ENCODE measurements at regions not wholly inside any gene's neighbourhood (a gene's known extent, or its start where the extent isn't known, plus 50 kb on each side); places are given as distances from the start of the nearest gene placed in this dataset.

- no peaks in the 10 kb centered on the region for H3K36me3 ChIP-seq
- H3K4me1 ChIP-seq: no peaks in the 10 kb centered on the region
- H3K4me3 ChIP-seq: no peak overlapping the region
- TF ChIP-seq CTCF (IDR thresholded peaks at IDR 0.05) (no peak), POLR2A (IDR thresholded peaks at IDR 0.05) (no peak), EP300 (IDR thresholded peaks at IDR 0.05) (no peak), POLR2AphosphoS5 (IDR thresholded peaks at IDR 0.05) (no peak)
- no peaks in the 10 kb centered on the region for H3K27me3 ChIP-seq
- no peak for ATAC-seq (ENCODE audit: low FRiP score in 2 of 2)
- 92 to 96% methylated on average over 6 of the region's 6 CpGs for WGBS, 2 donors
- H3K27ac ChIP-seq: no peak overlapping the region
- no peak for DNase-seq
- no peaks in the 10 kb centered on the region for H3K9me3 ChIP-seq
Observed at GRCh38 chr1:221468546-221468945, 273.3 kb downstream of the DUSP10 start.

- no peak overlapping the region for H3K27ac ChIP-seq
- H3K4me1 ChIP-seq: no peaks in the 10 kb centered on the region
- no peak overlapping the region for H3K4me3 ChIP-seq
- H3K36me3 ChIP-seq: no peaks in the 10 kb centered on the region
- TF ChIP-seq EP300 (IDR thresholded peaks at IDR 0.05): no peak
- no peak for TF ChIP-seq CTCF (IDR thresholded peaks at IDR 0.05)
- no peak for TF ChIP-seq POLR2A (IDR thresholded peaks at IDR 0.05)
- TF ChIP-seq POLR2AphosphoS5 (IDR thresholded peaks at IDR 0.05): no peak
- DNase-seq: no peak
- no peaks in the 10 kb centered on the region for H3K9me3 ChIP-seq
- no peaks in the 10 kb centered on the region for H3K27me3 ChIP-seq
- ATAC-seq (ENCODE audit: low FRiP score in 2 of 2): no peak
- WGBS, 2 donors: 86 to 88% methylated on average over 3 of the region's 3 CpGs
Observed at GRCh38 chr1:221469476-221469875, 272.4 kb downstream of the DUSP10 start.

GRCh38 chr1:221470000-221470698 lies 271.7 kb downstream of the DUSP10 start:
- WGBS, 2 donors: 68 to 82% methylated on average over 6 of the region's 6 CpGs
- Histone ChIP-seq H3K4me1 (no peaks in the 10 kb centered on the region), H3K27ac (no peak overlapping the region), H3K36me3 (no peaks in the 10 kb centered on the region), H3K4me3 (no peak overlapping the region), H3K27me3 (no peaks in the 10 kb centered on the region), H3K9me3 (no peaks in the 10 kb centered on the region)
- DNase-seq (no peak), ATAC-seq (ENCODE audit: low FRiP score in 2 of 2) (no peak)
- no peak for TF ChIP-seq POLR2A (IDR thresholded peaks at IDR 0.05)
- TF ChIP-seq POLR2AphosphoS5 (IDR thresholded peaks at IDR 0.05): no peak
- no peak for TF ChIP-seq CTCF (IDR thresholded peaks at IDR 0.05)
- TF ChIP-seq EP300 (IDR thresholded peaks at IDR 0.05): no peak

GRCh38 chr1:221473411-221473810 lies 268.5 kb downstream of the DUSP10 start:
- H3K27ac ChIP-seq: no peak overlapping the region
- H3K36me3 ChIP-seq: no peaks in the 10 kb centered on the region
- no peak overlapping the region for H3K4me3 ChIP-seq
- H3K27me3 ChIP-seq: no peaks in the 10 kb centered on the region
- DNase-seq (no peak), ATAC-seq (ENCODE audit: low FRiP score in 2 of 2) (no peak)
- H3K4me1 ChIP-seq: peaks cover 0 to 4% (median 0%) of the 10 kb centered on the region in 4 donors
- TF ChIP-seq CTCF (IDR thresholded peaks at IDR 0.05) (no peak), POLR2AphosphoS5 (IDR thresholded peaks at IDR 0.05) (no peak)
- no peaks in the 10 kb centered on the region for H3K9me3 ChIP-seq
- 55 to 57% methylated on average over 8 of the region's 8 CpGs for WGBS, 2 donors

GRCh38 chr1:221477252-221477651 lies 264.6 kb downstream of the DUSP10 start:
- DNase-seq (no peak), ATAC-seq (ENCODE audit: low FRiP score in 2 of 2) (no peak)
- Histone ChIP-seq H3K27ac (no peak overlapping the region), H3K27me3 (no peaks in the 10 kb centered on the region), H3K9me3 (no peaks in the 10 kb centered on the region), H3K4me1 (peaks cover 0 to 4% (median 0%) of the 10 kb centered on the region in 4 donors), H3K36me3 (no peaks in the 10 kb centered on the region), H3K4me3 (no peak overlapping the region)
- no peak for TF ChIP-seq POLR2AphosphoS5 (IDR thresholded peaks at IDR 0.05)
- WGBS, 2 donors: 82 to 90% methylated on average over 3 of the region's 3 CpGs

Measured in upper lobe of left lung (tissue), 6 donors.